Subcutaneous abdominal adipose tissue (tissue), 5 donors: ENCODE measurements at regions not wholly inside any gene's neighbourhood (a gene's known extent, or its start where the extent isn't known, plus 50 kb on each side); places are given as distances from the start of the nearest gene placed in this dataset.

ENCODE experiments used
- H3K27ac ChIP-seq: one replicate; pipeline ENCODE4 v1.7.0; 2013; ENCODE audit warnings: low read depth, mild to moderate bottlenecking, inconsistent platforms, low read length, moderate library complexity
- H3K27me3 ChIP-seq, 5 donors: one replicate each; pipeline ENCODE4 v1.7.0; 2013; ENCODE audit warnings: low read length in 5 of 5, inconsistent platforms in 1 of 5; ENCODE audit not compliant: control insufficient read depth in 5 of 5, insufficient read depth in 4 of 5
- H3K36me3 ChIP-seq, 5 donors: one replicate each; pipeline ENCODE4 v1.7.0; 2013; ENCODE audit warnings: low read length in 5 of 5; ENCODE audit not compliant: control insufficient read depth in 5 of 5, insufficient read depth in 5 of 5
- H3K4me1 ChIP-seq, 5 donors: one replicate each; pipeline ENCODE4 v1.7.0; 2013; ENCODE audit warnings: low read length in 5 of 5, mild to moderate bottlenecking in 3 of 5, moderate library complexity in 1 of 5; ENCODE audit not compliant: control insufficient read depth in 5 of 5, insufficient read depth in 5 of 5
- H3K4me3 ChIP-seq, 5 donors: one replicate each; pipeline ENCODE4 v1.7.0; 2013; ENCODE audit warnings: low read length in 5 of 5, low read depth in 1 of 5
- H3K9ac ChIP-seq, 5 donors: one replicate each; pipeline ENCODE4 v1.7.0; 2013; ENCODE audit warnings: low read length in 5 of 5, mild to moderate bottlenecking in 4 of 5, moderate library complexity in 3 of 5
- H3K9me3 ChIP-seq, 5 donors: one replicate each; pipeline ENCODE4 v1.7.0; 2013; ENCODE audit warnings: low read length in 5 of 5; ENCODE audit not compliant: control insufficient read depth in 5 of 5
- donor health status: healthy.
- donor health status: healthy.
- donor health status: healthy.
- donor health status: healthy.
- donor health status: healthy.

- Histone ChIP-seq H3K4me1 (peaks cover 3 to 20% (median 7%) of the 10 kb centered on the region in 5 donors), H3K36me3 (no peaks in the 10 kb centered on the region), H3K27ac (no peak overlapping the region), H3K9ac (no peak overlapping the region), H3K27me3 (peaks cover 0 to 5% (median under 1%) of the 10 kb centered on the region in 5 donors), H3K9me3 (no peaks in the 10 kb centered on the region), H3K4me3 (no peak overlapping the region)
Observed at GRCh38 chr9:89770531-89771174, 165.8 kb downstream of the GADD45G start.

GRCh38 chr9:89771205-89771604, 166.4 kb downstream of the GADD45G start:
- no peak overlapping the region for H3K4me3 ChIP-seq
- H3K27me3 ChIP-seq, result peaks cover 0 to 9% (median 5%) of the 10 kb centered on the region in 5 donors
- no peaks in the 10 kb centered on the region for H3K36me3 ChIP-seq
- no peaks in the 10 kb centered on the region for H3K9me3 ChIP-seq
- H3K27ac ChIP-seq, result no peak overlapping the region
- no peak overlapping the region for H3K9ac ChIP-seq
- H3K4me1 ChIP-seq, result peaks cover 3 to 20% (median 7%) of the 10 kb centered on the region in 5 donors

- Histone ChIP-seq H3K4me3 (no peak overlapping the region), H3K4me1 (peaks cover 3 to 11% (median 7%) of the 10 kb centered on the region in 5 donors), H3K27ac (no peak overlapping the region), H3K36me3 (no peaks in the 10 kb centered on the region), H3K27me3 (peaks cover 0 to 15% (median 5%) of the 10 kb centered on the region in 5 donors), H3K9me3 (no peaks in the 10 kb centered on the region), H3K9ac (no peak overlapping the region)
Observed at GRCh38 chr9:89773170-89773569, 168.4 kb downstream of the GADD45G start.

GRCh38 chr9:89774858-89775370, 170.1 kb downstream of the GADD45G start:
- H3K4me1 ChIP-seq, result peaks cover 0 to 25% (median 13%) of the 10 kb centered on the region in 5 donors
- no peak overlapping the region for H3K27ac ChIP-seq
- no peaks in the 10 kb centered on the region for H3K36me3 ChIP-seq
- no peak overlapping the region for H3K9ac ChIP-seq
- peaks cover 0 to 15% (median 5%) of the 10 kb centered on the region in 5 donors for H3K27me3 ChIP-seq
- no peaks in the 10 kb centered on the region for H3K9me3 ChIP-seq
- no peak overlapping the region for H3K4me3 ChIP-seq

GRCh38 chr9:89775641-89776040, 170.8 kb downstream of the GADD45G start:
- no peaks in the 10 kb centered on the region for H3K9me3 ChIP-seq
- no peaks in the 10 kb centered on the region for H3K36me3 ChIP-seq
- H3K27me3 ChIP-seq, result peaks cover 0 to 15% (median 5%) of the 10 kb centered on the region in 5 donors
- H3K4me1 ChIP-seq, result peaks cover 0 to 22% (median 9%) of the 10 kb centered on the region in 5 donors
- H3K4me3 ChIP-seq, result no peak overlapping the region
- no peak overlapping the region for H3K9ac ChIP-seq
- no peak overlapping the region for H3K27ac ChIP-seq

GRCh38 chr9:89776795-89777525, 172.1 kb downstream of the GADD45G start:
- peaks cover 0 to 29% (median 12%) of the 10 kb centered on the region in 5 donors for H3K4me1 ChIP-seq
- H3K4me3 ChIP-seq, result no peak overlapping the region
- H3K27ac ChIP-seq, result no peak overlapping the region
- H3K27me3 ChIP-seq, result peaks cover 0 to 15% (median 5%) of the 10 kb centered on the region in 5 donors
- H3K36me3 ChIP-seq, result no peaks in the 10 kb centered on the region
- no peaks in the 10 kb centered on the region for H3K9me3 ChIP-seq
- H3K9ac ChIP-seq, result no peak overlapping the region

- Histone ChIP-seq H3K9ac (no peak overlapping the region), H3K4me1 (peaks cover 0 to 32% (median 14%) of the 10 kb centered on the region in 5 donors), H3K9me3 (no peaks in the 10 kb centered on the region), H3K36me3 (no peaks in the 10 kb centered on the region), H3K27ac (no peak overlapping the region), H3K27me3 (peaks cover 0 to 15% (median 5%) of the 10 kb centered on the region in 5 donors), H3K4me3 (no peak overlapping the region)
Observed at GRCh38 chr9:89777544-89777943, 172.7 kb downstream of the GADD45G start.

- Histone ChIP-seq H3K27me3 (peaks cover 0 to 15% (median 5%) of the 10 kb centered on the region in 5 donors), H3K27ac (no peak overlapping the region), H3K4me3 (no peak overlapping the region), H3K9ac (no peak overlapping the region), H3K9me3 (no peaks in the 10 kb centered on the region), H3K4me1 (peaks cover 0 to 32% (median 14%) of the 10 kb centered on the region in 5 donors), H3K36me3 (no peaks in the 10 kb centered on the region)
Observed at GRCh38 chr9:89778100-89779090, 173.6 kb downstream of the GADD45G start.

- H3K27ac ChIP-seq, result no peak overlapping the region
- H3K27me3 ChIP-seq, result peaks cover 0 to 12% (median 5%) of the 10 kb centered on the region in 5 donors
- H3K9me3 ChIP-seq, result no peaks in the 10 kb centered on the region
- H3K9ac ChIP-seq, result no peak overlapping the region
- H3K4me3 ChIP-seq, result no peak overlapping the region
- peaks cover 0 to 32% (median 14%) of the 10 kb centered on the region in 5 donors for H3K4me1 ChIP-seq
- H3K36me3 ChIP-seq, result no peaks in the 10 kb centered on the region
Observed at GRCh38 chr9:89779405-89780203, 174.8 kb downstream of the GADD45G start.
